B cell (primary cell): ENCODE measurements at regions not wholly inside any gene's neighbourhood (a gene's known extent, or its start where the extent isn't known, plus 50 kb on each side); places are given as distances from the start of the nearest gene placed in this dataset.

Experiments used
- ATAC-seq: fragments of 200-7000 bp; cut with Tn5 transposase; one replicate; pipeline ENCODE4 v1.10.0; 2021; ENCODE audit warnings: low read depth, mild to moderate bottlenecking, moderate number of reproducible peaks, moderate library complexity
- CTCF ChIA-PET: fragments of 350-600 bp; sonication (Branson Sonifier 250); formaldehyde crosslinking; loops from one replicate; lab custom pipeline; 2021; ENCODE audit warnings: antibody characterized with exemption, inconsistent platforms; lab: Charles Lee
- POLR2A ChIA-PET: fragments of 350-600 bp; sonication (Branson Sonifier 250); formaldehyde crosslinking; loops from one replicate; lab custom pipeline; 2021; ENCODE audit warnings: antibody characterized with exemption; lab: Charles Lee
- DNase-seq: peaks from one replicate; pipeline ENCODE4 v3.0.0; 2013
- H2AFZ ChIP-seq: 2 replicates; pipeline ENCODE4 v1.6.1; 2012; ENCODE audit warnings: mild to moderate bottlenecking, low read depth, low read length; ENCODE audit not compliant: insufficient read depth, poor library complexity, severe bottlenecking
- H3K27ac ChIP-seq, 2 donors: 1 replicate in 1 of 2; 2 replicates in 1 of 2; pipeline ENCODE4 v1.5.1; 2012 to 2013; ENCODE audit warnings: low read length in 2 of 2, mild to moderate bottlenecking in 2 of 2, moderate library complexity in 1 of 2
- H3K27me3 ChIP-seq, 4 experiments: fragments of 200-600 bp in 1 of 4; sonication (generic) in 1 of 4; replicated peaks in 1 of 4; 1 replicate in 2 of 4; 2 replicates in 2 of 4; pipeline versions ENCODE4 v1.6.1 to v1.7.0; 2013 to 2016; ENCODE audit warnings: low read length in 3 of 4, mild to moderate bottlenecking in 2 of 4, mixed read lengths in 1 of 4, moderate library complexity in 1 of 4; ENCODE audit not compliant: insufficient read depth in 4 of 4, control insufficient read depth in 3 of 4; ENCODE audit errors: control extremely low read depth in 1 of 4
- H3K36me3 ChIP-seq, 2 experiments: replicated peaks in 1 of 2; 1 replicate in 1 of 2; 2 replicates in 1 of 2; pipeline versions ENCODE4 v1.6.1 to v1.7.1; 2013; ENCODE audit warnings: low read length in 1 of 2; ENCODE audit not compliant: insufficient read depth in 2 of 2, control insufficient read depth in 1 of 2; ENCODE audit errors: control extremely low read depth in 1 of 2, extremely low read depth in 1 of 2
- H3K4me1 ChIP-seq, 2 donors: fragments of 200-600 bp in 1 of 2; sonication (generic) in 1 of 2; 1 replicate in 1 of 2; 2 replicates in 1 of 2; pipeline versions ENCODE4 v1.5.1 to v1.6.1; 2013 to 2017; ENCODE audit warnings: low read length in 2 of 2; ENCODE audit not compliant: control insufficient read depth in 2 of 2, insufficient read depth in 2 of 2
- H3K4me2 ChIP-seq: replicated peaks from 2 replicates; pipeline ENCODE3; 2012; ENCODE audit warnings: mild to moderate bottlenecking, low read depth, low read length; ENCODE audit not compliant: poor library complexity, severe bottlenecking
- H3K4me3 ChIP-seq, 5 experiments: fragments of 200-600 bp in 1 of 5; sonication (generic) in 1 of 5; 1 replicate in 3 of 5; 2 replicates in 2 of 5; pipeline versions ENCODE4 v1.5.1 to v1.7.0; 2011 to 2016; ENCODE audit warnings: low read length in 4 of 5, mild to moderate bottlenecking in 4 of 5, low read depth in 2 of 5, control low read depth in 1 of 5, moderate library complexity in 1 of 5; ENCODE audit not compliant: insufficient read depth in 1 of 5; ENCODE audit errors: control extremely low read depth in 1 of 5, extremely low read depth in 1 of 5
- H3K79me2 ChIP-seq: fragments of 200-600 bp; sonication (generic); one replicate; pipeline ENCODE4 v1.6.0; 2016; ENCODE audit warnings: low read length; ENCODE audit not compliant: control insufficient read depth, insufficient read depth
- H3K9ac ChIP-seq: fragments of 200-600 bp; sonication (generic); 2 replicates; pipeline ENCODE4 v1.6.1; 2017; ENCODE audit warnings: mild to moderate bottlenecking, low read length, moderate library complexity
- H3K9me3 ChIP-seq, 3 donors: one replicate each; pipeline versions ENCODE4 v1.6.1 to v1.7.1; 2013; ENCODE audit warnings: low read length in 2 of 3; ENCODE audit not compliant: control insufficient read depth in 2 of 3, insufficient read depth in 1 of 3; ENCODE audit errors: control extremely low read depth in 1 of 3
- H4K20me1 ChIP-seq: 2 replicates; pipeline ENCODE4 v1.6.0; 2012; ENCODE audit warnings: mild to moderate bottlenecking, low read length; ENCODE audit not compliant: insufficient read depth, control insufficient read depth, poor library complexity, severe bottlenecking
- H3K27ac Mint-ChIP-seq: one replicate; pipeline ENCODE4 v1.8.0; 2021; ENCODE audit warnings: mixed read lengths
- H3K27me3 Mint-ChIP-seq: one replicate; pipeline ENCODE4 v1.8.0; 2021; ENCODE audit warnings: mixed read lengths
- H3K4me1 Mint-ChIP-seq: one replicate; pipeline ENCODE4 v1.8.0; 2021; ENCODE audit warnings: mixed read lengths
- H3K4me3 Mint-ChIP-seq: one replicate; pipeline ENCODE4 v1.8.0; 2021; ENCODE audit warnings: mixed read lengths
- H3K9me3 Mint-ChIP-seq: one replicate; pipeline ENCODE4 v1.8.0; 2022; ENCODE audit warnings: mixed read lengths; ENCODE audit not compliant: insufficient read depth
- CTCF ChIP-seq: fragments of 200-600 bp; IDR thresholded peaks from one replicate; pipeline ENCODE4 v1.8.0; 2022; ENCODE audit warnings: antibody characterized with exemption, mild to moderate bottlenecking
- EZH2 ChIP-seq: IDR thresholded peaks from 2 replicates; pipeline ENCODE4 v1.6.1; 2012; ENCODE audit warnings: borderline replicate concordance, low read depth, mild to moderate bottlenecking, moderate library complexity, low read length; ENCODE audit not compliant: insufficient read depth, poor library complexity, severe bottlenecking
- WGBS: methylation state at CpG from one replicate; pipeline ENCODE4 v1.1.5; 2013; ENCODE audit warnings: missing lambda C conversion rate; ENCODE audit not compliant: insufficient coverage; 5-methylcytosine and 5-hydroxymethylcytosine counted together
- intact Hi-C: fragments of 100-400 bp; cut with micrococcal nuclease; formaldehyde crosslinking; loops from one replicate; pipeline ENCODE4 v1.10.0; 2022

- no peaks in the 10 kb centered on the region for H3K9me3 ChIP-seq
- H3K27ac ChIP-seq: no peak overlapping the region
- no peak overlapping the region for H2AFZ ChIP-seq
- no peaks in the 10 kb centered on the region for H4K20me1 ChIP-seq
- TF ChIP-seq CTCF (no peak), EZH2 (no peak)
- no peaks in the 10 kb centered on the region for H3K27me3 ChIP-seq
- peaks cover 26% of the 10 kb centered on the region for H3K4me1 Mint-ChIP-seq
- ATAC-seq: no peak
- 89% methylated on average over 3 of the region's 8 CpGs for WGBS
- CTCF ChIA-PET: interaction anchor here (0.6 to 1.9 kb wide), 3 partner anchors 10 to 71 kb away, joined by 4 to 6 read pairs (median 6); no protein-coding TSS in a partner anchor
- H3K27ac Mint-ChIP-seq: no peak overlapping the region
- H3K4me3 Mint-ChIP-seq: no peak overlapping the region
- H3K9me3 Mint-ChIP-seq: no peaks in the 10 kb centered on the region
- H3K4me1 ChIP-seq: peaks cover 24 to 29% of the 10 kb centered on the region in 2 donors
- POLR2A ChIA-PET: no interaction called here
- no peak for DNase-seq
- no peak overlapping the region for H3K9ac ChIP-seq
- H3K36me3 ChIP-seq: peaks cover 0 to 1% of the 10 kb centered on the region in 2 experiments
- no peak overlapping the region for H3K4me3 ChIP-seq
- H3K27me3 Mint-ChIP-seq: no peaks in the 10 kb centered on the region
- no peaks in the 10 kb centered on the region for H3K79me2 ChIP-seq
- H3K4me2 ChIP-seq: no peak overlapping the region
- intact Hi-C loops: no loop called here
Observed at GRCh38 chr1:108038653-108039236, 73.8 kb upstream of the VAV3 start.

GRCh38 chr1:108036796-108037562 lies 72.0 kb upstream of the VAV3 start:
- H3K27ac ChIP-seq: no peak overlapping the region
- intact Hi-C loops: no loop called here
- Mint-ChIP-seq H3K27me3 (no peaks in the 10 kb centered on the region), H3K27ac (no peak overlapping the region), H3K4me3 (no peak overlapping the region), H3K4me1 (peaks cover 13% of the 10 kb centered on the region), H3K9me3 (no peaks in the 10 kb centered on the region)
- no peaks in the 10 kb centered on the region for H3K79me2 ChIP-seq
- no peaks in the 10 kb centered on the region for H3K9me3 ChIP-seq
- H3K9ac ChIP-seq: no peak overlapping the region
- no peaks in the 10 kb centered on the region for H4K20me1 ChIP-seq
- no peak overlapping the region for H2AFZ ChIP-seq
- ATAC-seq (no peak), DNase-seq (no peak)
- TF ChIP-seq EZH2: no peak
- TF ChIP-seq CTCF: no peak
- WGBS: 91% methylated on average over 1 of the region's 3 CpGs
- ChIA-PET CTCF (interaction anchor here (0.6 to 1.9 kb wide), 2 partner anchors 8 to 189 kb away, joined by 4 to 6 read pairs; no protein-coding TSS in a partner anchor), POLR2A (no interaction called here)
- H3K4me3 ChIP-seq: no peak overlapping the region
- H3K36me3 ChIP-seq: peaks cover 0 to 1% of the 10 kb centered on the region in 2 experiments
- H3K27me3 ChIP-seq: no peaks in the 10 kb centered on the region
- peaks cover 11 to 12% of the 10 kb centered on the region in 2 donors for H3K4me1 ChIP-seq
- H3K4me2 ChIP-seq: no peak overlapping the region
